Endothelial cell of umbilical vein (primary cell): ENCODE measurements at regions not wholly inside any gene's neighbourhood (a gene's known extent, or its start where the extent isn't known, plus 50 kb on each side); places are given as distances from the start of the nearest gene placed in this dataset.

Experiments
- EZH2 ChIP-seq: IDR thresholded peaks from 2 replicates; pipeline ENCODE4 v1.6.1; 2012; ENCODE audit warnings: borderline replicate concordance, low read depth, mild to moderate bottlenecking, moderate library complexity, low read length, inconsistent platforms; ENCODE audit not compliant: severe bottlenecking
- GATA2 ChIP-seq: IDR thresholded peaks from 2 replicates; pipeline ENCODE4 v1.7.0; 2011; ENCODE audit warnings: low read depth, mild to moderate bottlenecking, moderate library complexity, mixed read lengths, low read length; ENCODE audit not compliant: insufficient read length, insufficient read depth
- JUN ChIP-seq: IDR thresholded peaks from 2 replicates; pipeline ENCODE4 v1.6.1; 2011; ENCODE audit warnings: borderline replicate concordance, low read depth; ENCODE audit not compliant: insufficient read length, insufficient read depth
- MYC ChIP-seq: IDR thresholded peaks from one replicate; pipeline ENCODE4 v1.6.1; 2011; ENCODE audit warnings: mild to moderate bottlenecking, low read depth, low read length
- POLR2A ChIP-seq: IDR thresholded peaks from 2 replicates; pipeline ENCODE4 v1.6.1; 2012; ENCODE audit warnings: low read depth, mild to moderate bottlenecking, control low read depth, low read length
- POLR2AphosphoS5 ChIP-seq: IDR thresholded peaks from 2 replicates; pipeline ENCODE4 v1.6.1; 2012; ENCODE audit warnings: low read depth, mild to moderate bottlenecking, control low read depth, low read length, moderate library complexity; ENCODE audit not compliant: insufficient read depth
- TF ChIP-seq, protein P1 (sequence below), 2 donors: IDR thresholded peaks; 1 replicate in 1 of 2; 2 replicates in 1 of 2; pipeline ENCODE4 v1.5.1; 2011; ENCODE audit warnings: low read length in 2 of 2, mild to moderate bottlenecking in 2 of 2, moderate library complexity in 2 of 2, control low read depth in 1 of 2, inconsistent platforms in 1 of 2, low read depth in 1 of 2; ENCODE audit not compliant: insufficient read depth in 1 of 2; ENCODE audit errors: extremely low read depth in 1 of 2
- TF ChIP-seq, protein P2 (sequence below): IDR thresholded peaks from 2 replicates; pipeline ENCODE4 v1.6.1; 2011; ENCODE audit not compliant: insufficient read depth, insufficient read length

- TF ChIP-seq, protein P1, sequence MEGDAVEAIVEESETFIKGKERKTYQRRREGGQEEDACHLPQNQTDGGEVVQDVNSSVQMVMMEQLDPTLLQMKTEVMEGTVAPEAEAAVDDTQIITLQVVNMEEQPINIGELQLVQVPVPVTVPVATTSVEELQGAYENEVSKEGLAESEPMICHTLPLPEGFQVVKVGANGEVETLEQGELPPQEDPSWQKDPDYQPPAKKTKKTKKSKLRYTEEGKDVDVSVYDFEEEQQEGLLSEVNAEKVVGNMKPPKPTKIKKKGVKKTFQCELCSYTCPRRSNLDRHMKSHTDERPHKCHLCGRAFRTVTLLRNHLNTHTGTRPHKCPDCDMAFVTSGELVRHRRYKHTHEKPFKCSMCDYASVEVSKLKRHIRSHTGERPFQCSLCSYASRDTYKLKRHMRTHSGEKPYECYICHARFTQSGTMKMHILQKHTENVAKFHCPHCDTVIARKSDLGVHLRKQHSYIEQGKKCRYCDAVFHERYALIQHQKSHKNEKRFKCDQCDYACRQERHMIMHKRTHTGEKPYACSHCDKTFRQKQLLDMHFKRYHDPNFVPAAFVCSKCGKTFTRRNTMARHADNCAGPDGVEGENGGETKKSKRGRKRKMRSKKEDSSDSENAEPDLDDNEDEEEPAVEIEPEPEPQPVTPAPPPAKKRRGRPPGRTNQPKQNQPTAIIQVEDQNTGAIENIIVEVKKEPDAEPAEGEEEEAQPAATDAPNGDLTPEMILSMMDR (IDR thresholded peaks at IDR 0.05; ENCODE audit: extremely low read depth in 1 of 2, insufficient read depth in 1 of 2, low read depth in 1 of 2, low read length in 2 of 2): no peak
- TF ChIP-seq POLR2A (no peak), POLR2AphosphoS5 (no peak), JUN (no peak), MYC (no peak), EZH2 (no peak), GATA2 (peak; percentile 40)
- TF ChIP-seq, protein P2, sequence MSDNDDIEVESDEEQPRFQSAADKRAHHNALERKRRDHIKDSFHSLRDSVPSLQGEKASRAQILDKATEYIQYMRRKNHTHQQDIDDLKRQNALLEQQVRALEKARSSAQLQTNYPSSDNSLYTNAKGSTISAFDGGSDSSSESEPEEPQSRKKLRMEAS: no peak
Measured at GRCh38 chr15:47352217-47352616, 365.1 kb upstream of the SEMA6D start.
